ENCODE measurements at regions not wholly inside any gene's neighbourhood (a gene's known extent, or its start where the extent isn't known, plus 50 kb on each side); places are given as distances from the start of the nearest gene placed in this dataset.

GRCh38 chr5:130455175-130455574 lies 550.9 kb downstream of the CHSY3 start:
- no peak for TF ChIP-seq CTCF (conservative IDR thresholded peaks at IDR 0.05)
- WGBS (ENCODE audit: extremely low coverage, insufficient read length, low lambda C conversion rate), result no CpG with 5 or more reads among the region's 2 CpGs
- no peak overlapping the region for H3K56ac ChIP-seq (ENCODE audit: insufficient read length, low read depth, low read length)
- H2BK20ac ChIP-seq (ENCODE audit: low read depth, low read length, poor library complexity, severe bottlenecking), result no peak overlapping the region
- no peak overlapping the region for H3K18ac ChIP-seq (ENCODE audit: insufficient read length, low read depth, low read length)
- peaks cover 21 to 27% of the 10 kb centered on the region in 2 experiments for H3K9me3 Mint-ChIP-seq
- DNase-seq, result no peak
- no peak overlapping the region for H3K4me2 ChIP-seq (ENCODE audit: insufficient read depth, insufficient read length, low read length)
- no peaks in the 10 kb centered on the region for H3K79me1 ChIP-seq (ENCODE audit: insufficient read depth, low read depth, low read length, poor library complexity, severe bottlenecking)
- no peak overlapping the region for H2BK5ac ChIP-seq (ENCODE audit: insufficient read length, low read length)
- no peaks in the 10 kb centered on the region for H4K20me1 ChIP-seq (ENCODE audit: control insufficient read depth, insufficient read depth, insufficient read length)
- no peak overlapping the region for H2BK12ac ChIP-seq (ENCODE audit: insufficient read length, low read depth, low read length)
- H3K4me1 ChIP-seq (ENCODE audit: insufficient read depth, low read length), result no peaks in the 10 kb centered on the region
- H3K4ac ChIP-seq (ENCODE audit: low read depth, low read length), result no peak overlapping the region
- H2AK5ac ChIP-seq (ENCODE audit: insufficient read length, low read length), result no peak overlapping the region
- no peak overlapping the region for H2AFZ ChIP-seq (ENCODE audit: low read length)
- no peak overlapping the region for H3K27ac Mint-ChIP-seq
- H4K91ac ChIP-seq (ENCODE audit: insufficient read length, low read depth, low read length), result no peak overlapping the region
- H3K36me3 Mint-ChIP-seq (ENCODE audit: insufficient read depth in 1 of 3, low read depth in 3 of 3), result peaks cover 2 to 24% (median 20%) of the 10 kb centered on the region in 3 experiments; a peak in 6 of 7 replicates
- H3K4me3 Mint-ChIP-seq, result no peak overlapping the region
- H3K9me3 ChIP-seq (ENCODE audit: control insufficient read depth, low read depth, low read length), result no peaks in the 10 kb centered on the region
- H3K14ac ChIP-seq (ENCODE audit: insufficient read depth, low read length), result no peak overlapping the region
- H4K8ac ChIP-seq (replicated peaks; ENCODE audit: insufficient read length, low read depth, low read length), result no peak overlapping the region
- no peaks in the 10 kb centered on the region for H3K4me1 Mint-ChIP-seq
- H3K23ac ChIP-seq (ENCODE audit: insufficient read length, low read depth, low read length), result no peak overlapping the region
- H2BK120ac ChIP-seq (ENCODE audit: low read depth, low read length, poor library complexity, severe bottlenecking), result no peak overlapping the region
- H3K23me2 ChIP-seq (ENCODE audit: insufficient read length, low read depth, low read length, poor library complexity, severe bottlenecking), result no peaks in the 10 kb centered on the region
- H3K9ac ChIP-seq (ENCODE audit: extremely low read depth, insufficient read length, low read length), result no peak overlapping the region
- no peaks in the 10 kb centered on the region for H3K79me2 ChIP-seq (ENCODE audit: insufficient read depth, low read length)
- H2BK15ac ChIP-seq (ENCODE audit: low read depth, low read length), result no peak overlapping the region
- no peak overlapping the region for H3T11ph ChIP-seq (ENCODE audit: low read length)
- H3K27me3 Mint-ChIP-seq (ENCODE audit: low read depth), result no peaks in the 10 kb centered on the region
- no peaks in the 10 kb centered on the region for H3K27me3 ChIP-seq (ENCODE audit: insufficient read depth, low read length)
- no peak overlapping the region for H4K5ac ChIP-seq (ENCODE audit: insufficient read length, low read depth, low read length)
- no peak overlapping the region for H3K27ac ChIP-seq (ENCODE audit: insufficient read length, low read depth, low read length)
